ENCODE measurements at regions not wholly inside any gene's neighbourhood (a gene's known extent, or its start where the extent isn't known, plus 50 kb on each side); places are given as distances from the start of the nearest gene placed in this dataset.

- TF ChIP-seq POLR2A (IDR thresholded peaks at IDR 0.05) = no peak
- TF ChIP-seq CTCF (IDR thresholded peaks at IDR 0.05) = no peak
Observed at GRCh38 chr1:232303222-232303620, 326.7 kb downstream of the SIPA1L2 start.
